Adrenal gland (tissue), 9 donors: ENCODE measurements at regions not wholly inside any gene's neighbourhood (a gene's known extent, or its start where the extent isn't known, plus 50 kb on each side); places are given as distances from the start of the nearest gene placed in this dataset.
"Not testable (repeated sequence)": the region's sequence is repeated elsewhere in the genome, so short reads cannot be mapped to it uniquely, and the experiment has no call there.

Experiments
- DNase-seq, 7 donors: peaks; one replicate each; pipeline ENCODE4 v3.0.0-alpha.2; 2019 to 2020
- H3K27ac ChIP-seq, 5 donors: fragments of 200-600 bp; sonication (generic) in 4 of 5; 1 replicate in 3 of 5; 2 replicates in 2 of 5; pipeline versions ENCODE4 v1.5.1 to v1.8.0; 2016 to 2020; ENCODE audit warnings: mild to moderate bottlenecking in 1 of 5
- H3K27me3 ChIP-seq: fragments of 200-600 bp; 2 replicates; pipeline ENCODE4 v1.8.0; 2021
- H3K36me3 ChIP-seq, 2 donors: fragments of 200-600 bp; replicated peaks in 1 of 2; 1 replicate in 1 of 2; 2 replicates in 1 of 2; pipeline versions ENCODE4 v1.5.1 to v1.8.0; 2018 to 2022
- H3K4me1 ChIP-seq, 2 donors: fragments of 200-600 bp; replicated peaks in 1 of 2; 1 replicate in 1 of 2; 2 replicates in 1 of 2; pipeline versions ENCODE4 v1.5.1 to v1.8.0; 2018 to 2021
- H3K4me3 ChIP-seq, 4 donors: fragments of 200-600 bp; sonication (generic) in 3 of 4; one replicate each; pipeline ENCODE4 v1.5.1; 2016 to 2018
- H3K9me3 ChIP-seq, 3 donors: fragments of 200-600 bp; sonication (generic) in 1 of 3; replicated peaks in 1 of 3; 1 replicate in 2 of 3; 2 replicates in 1 of 3; pipeline versions ENCODE4 v1.5.1 to v1.8.0; 2016 to 2021
- WGBS, 4 donors: extraction: QIAGEN DNeasy Blood & Tissue Kit in 2 of 4; methylation state at CpG; one replicate each; pipeline versions ENCODE4 v1.1.5 to v1.1.7; 2013 to 2017; 5-methylcytosine and 5-hydroxymethylcytosine counted together
- intact Hi-C, 2 donors: fragments of 100-400 bp; cut with DNase I; formaldehyde crosslinking; loops; one replicate each; pipeline versions ENCODE4 v1.14.1 to v1.15.0; 2022 to 2023
- TF ChIP-seq, protein P1 (sequence below), 6 experiments: fragments of 450-650 bp in 4 of 6; fragments of 200-600 bp in 2 of 6; sonication (generic) in 1 of 6; IDR thresholded peaks; 1 replicate in 5 of 6; 2 replicates in 1 of 6; pipeline versions ENCODE4 v1.5.1 to v1.8.0; 2016 to 2021; ENCODE audit warnings: antibody characterized with exemption in 6 of 6, mild to moderate bottlenecking in 2 of 6, moderate library complexity in 1 of 6
- donor health status: healthy with polysubstance abuse.
- donor health status: Bipolar disorder and iron deficiency.
- donor health status: DM: yes; HTN: yes; CAD: no.
- donor health status: DM: no; HTN: no; CAD: no.
- donor health status: DM: no; HTN: no; CAD: no.

DNA sequence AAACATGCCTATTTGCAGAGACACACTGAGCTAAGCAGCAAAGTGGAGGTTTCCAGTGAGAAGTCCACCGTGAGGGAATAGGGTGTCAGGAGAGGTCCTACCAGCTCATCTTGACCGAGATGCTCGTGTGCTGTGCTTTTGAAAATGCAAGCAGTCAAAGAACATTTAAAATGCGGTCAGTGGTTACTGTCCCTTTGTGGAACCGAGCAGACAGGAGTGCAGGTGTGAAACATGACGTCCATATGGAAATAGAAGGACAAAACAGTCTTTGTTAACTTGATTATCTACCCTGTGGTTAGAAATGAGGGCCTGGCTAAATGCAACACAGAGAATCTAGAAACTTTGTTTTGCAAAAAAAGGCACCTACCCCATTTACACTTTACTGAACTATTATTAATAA, 473.3 kb downstream of the SPATA31A6 start:
- H3K4me1 ChIP-seq, H3K27ac ChIP-seq, H3K9me3 ChIP-seq, H3K4me3 ChIP-seq, H3K36me3 ChIP-seq, H3K27me3 ChIP-seq, intact Hi-C loops, DNase-seq: not testable (repeated sequence)
- 54 to 81% (median 71%) methylated on average over 3 to 4 of the region's 6 CpGs for WGBS, 4 donors

DNA sequence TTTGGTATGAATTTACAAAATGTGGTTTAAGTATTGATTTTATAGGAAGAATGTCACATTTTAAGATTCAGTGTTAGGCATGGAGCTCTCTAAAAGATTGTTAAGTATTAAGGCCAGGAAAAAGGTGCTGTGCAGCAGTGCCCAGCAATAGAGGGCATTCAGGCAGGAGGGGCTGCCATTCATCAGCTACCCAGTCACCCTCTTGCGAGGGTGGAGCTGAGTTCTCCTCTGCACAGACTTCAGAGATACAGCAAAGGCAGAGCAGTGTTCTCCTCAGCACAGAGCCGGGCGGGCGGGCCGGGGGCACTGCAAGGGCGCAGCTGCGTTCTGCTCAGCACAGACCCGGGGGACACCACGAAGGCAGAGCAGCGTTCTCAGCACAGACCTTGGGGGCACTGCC, 474.0 kb downstream of the SPATA31A6 start:
- intact Hi-C loops, H3K4me3 ChIP-seq, DNase-seq, H3K4me1 ChIP-seq, H3K27ac ChIP-seq, H3K9me3 ChIP-seq, H3K36me3 ChIP-seq, H3K27me3 ChIP-seq: not testable (repeated sequence)
- no CpG with 5 or more reads among the region's 10 CpGs for WGBS, 4 donors

DNA sequence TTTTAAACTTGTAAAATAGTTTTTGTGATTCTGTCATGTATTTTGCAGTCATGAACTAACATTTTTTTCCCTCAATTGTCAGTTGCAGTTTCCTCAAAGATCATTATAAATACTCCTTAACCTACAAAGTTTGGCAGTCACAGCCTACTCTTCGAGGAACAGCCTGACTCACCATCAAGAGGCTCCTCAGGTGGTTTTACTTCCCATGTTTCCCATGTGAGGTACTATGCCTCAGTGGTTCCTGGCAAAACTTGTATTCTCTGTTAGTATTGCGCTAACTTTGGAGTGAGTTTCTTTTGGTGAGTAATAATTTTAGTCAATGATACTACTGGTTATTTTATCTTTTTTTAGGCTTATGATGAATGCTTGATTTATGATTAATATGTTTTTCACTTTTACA, 513.7 kb downstream of the SPATA31A6 start:
- intact Hi-C loops, H3K4me3 ChIP-seq, H3K9me3 ChIP-seq, H3K4me1 ChIP-seq, H3K27ac ChIP-seq, H3K27me3 ChIP-seq, DNase-seq, H3K36me3 ChIP-seq: not testable (repeated sequence)
- 82% methylated on average over 2 of the region's 2 CpGs; no CpG with 5 or more reads in 3 of the 4 donors for WGBS, 4 donors

DNA sequence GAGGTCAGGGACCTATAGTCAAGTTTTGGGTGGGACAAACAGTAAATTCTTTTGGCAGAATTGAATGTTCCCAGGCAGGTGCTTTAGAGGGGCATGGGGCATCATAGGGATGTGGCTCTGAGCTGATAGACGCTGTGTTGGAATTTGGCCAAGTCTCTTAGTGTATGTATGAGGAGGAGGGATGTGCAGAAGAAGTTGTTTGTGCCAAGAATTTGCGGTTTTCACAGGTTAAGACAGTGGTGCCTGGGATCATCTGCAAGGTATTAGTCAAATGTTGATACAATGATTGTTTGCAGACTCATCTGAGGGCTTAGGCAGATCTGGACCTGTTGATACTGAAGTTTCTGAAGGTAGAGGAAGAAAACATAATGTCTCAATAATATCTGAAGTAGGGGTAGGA, 519.4 kb downstream of the SPATA31A6 start:
- H3K4me1 ChIP-seq, DNase-seq, H3K36me3 ChIP-seq, H3K4me3 ChIP-seq, intact Hi-C loops, H3K9me3 ChIP-seq, H3K27ac ChIP-seq, H3K27me3 ChIP-seq: not testable (repeated sequence)
- 68% methylated on average over 2 of the region's 2 CpGs; no CpG with 5 or more reads in 3 of the 4 donors for WGBS, 4 donors

DNA sequence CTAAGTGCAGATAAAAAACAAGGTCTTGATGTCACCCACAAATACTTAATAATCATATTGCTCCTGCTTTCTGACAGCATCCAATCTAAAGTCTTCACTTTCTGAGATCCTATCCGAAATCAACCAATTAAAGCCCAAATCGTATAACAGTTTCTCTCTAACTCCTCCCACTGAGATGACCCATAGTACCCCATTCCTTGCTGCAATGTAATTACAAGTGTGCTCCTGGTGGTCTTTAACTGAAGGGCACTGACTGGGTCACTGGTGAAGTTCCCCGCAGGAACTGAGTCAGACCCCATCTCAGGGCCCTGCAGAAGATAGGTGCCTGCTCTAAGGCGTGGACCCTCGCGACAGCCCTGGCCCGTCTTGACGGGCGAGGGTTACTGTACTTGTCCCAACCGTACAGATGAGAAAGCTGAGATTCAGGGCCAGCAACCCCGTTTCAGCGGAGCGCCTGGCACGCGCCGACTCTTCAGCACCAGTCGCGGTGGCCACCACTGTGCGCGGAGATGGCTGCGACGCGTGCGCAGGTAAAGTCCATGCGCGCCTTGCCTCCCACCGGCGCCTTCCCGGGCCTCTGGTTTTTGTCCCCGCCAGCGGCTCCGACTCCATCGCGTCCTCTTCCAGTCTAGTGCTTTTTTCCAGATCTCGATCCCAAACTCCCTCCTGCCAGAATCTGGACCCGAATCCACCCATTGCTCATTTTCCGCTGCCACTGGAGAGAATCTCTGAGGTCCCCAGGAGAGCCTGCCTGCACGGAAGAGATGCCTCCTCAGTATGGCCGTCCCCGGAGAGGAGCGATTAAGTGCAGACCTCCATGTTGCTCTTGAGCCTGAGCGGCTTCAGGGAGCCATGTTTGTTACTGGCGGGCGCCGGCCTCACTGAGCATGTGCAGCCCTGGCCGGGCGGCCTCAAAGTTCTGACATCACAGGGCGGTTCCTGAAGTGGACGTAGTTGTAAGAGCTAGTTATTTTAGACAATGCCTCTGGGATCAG, 541.7 kb downstream of the SPATA31A6 start:
- H3K4me1 ChIP-seq, H3K27me3 ChIP-seq, H3K9me3 ChIP-seq, H3K36me3 ChIP-seq, intact Hi-C loops: not testable (repeated sequence)
- H3K4me3 ChIP-seq: peak overlapping the region in 1 of 4 donors; percentile 29
- H3K27ac ChIP-seq: peak overlapping the region in 2 of 5 donors; percentile 63 to 69
- WGBS, 4 donors: 0 to 59% methylated on average over 3 to 10 of the region's 49 CpGs; no CpG with 5 or more reads in 2 of the 4 donors
- DNase-seq: peak; percentile 27 to 81 (median 36)

DNA sequence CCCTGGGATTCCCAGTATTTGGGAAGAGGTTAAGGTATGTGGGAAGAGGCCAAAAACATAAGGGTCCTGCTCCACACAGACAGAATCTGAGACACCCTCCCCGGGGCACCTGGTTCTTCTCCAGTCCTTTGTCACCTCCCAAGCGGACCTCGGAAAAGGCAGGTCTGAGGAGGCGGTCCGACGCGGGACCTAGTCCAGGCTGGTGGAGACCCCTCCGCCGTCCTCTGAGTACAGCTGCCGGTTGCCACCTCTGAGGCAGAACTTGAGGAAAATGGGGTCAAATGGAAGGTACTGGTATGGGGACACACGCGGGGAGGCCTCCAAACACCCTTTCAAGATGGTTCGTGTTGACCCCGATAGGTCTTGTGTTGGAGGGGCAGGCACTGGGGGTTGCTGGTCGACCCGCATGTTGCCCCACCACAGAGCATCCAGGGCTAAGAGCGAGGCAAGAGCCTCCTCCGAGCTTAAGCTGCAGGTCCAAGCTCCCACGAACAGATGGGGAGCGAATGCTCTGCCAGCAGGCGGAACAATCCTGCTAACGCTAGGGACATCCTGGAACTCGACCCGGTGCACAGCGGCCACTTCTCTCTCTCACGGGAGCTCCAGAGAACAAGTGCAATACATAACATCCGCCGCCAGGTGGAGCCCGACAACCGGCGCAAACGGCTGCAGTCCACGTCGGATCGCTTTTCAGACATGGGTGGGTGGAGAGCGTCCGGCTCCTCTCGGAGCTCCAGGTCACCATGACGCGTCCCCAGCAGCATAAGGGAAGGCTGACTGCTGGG, 559.8 kb downstream of the SPATA31A6 start:
- H3K36me3 ChIP-seq, intact Hi-C loops, H3K27me3 ChIP-seq, H3K27ac ChIP-seq, H3K9me3 ChIP-seq, H3K4me1 ChIP-seq, H3K4me3 ChIP-seq: not testable (repeated sequence)
- TF ChIP-seq, protein P1, sequence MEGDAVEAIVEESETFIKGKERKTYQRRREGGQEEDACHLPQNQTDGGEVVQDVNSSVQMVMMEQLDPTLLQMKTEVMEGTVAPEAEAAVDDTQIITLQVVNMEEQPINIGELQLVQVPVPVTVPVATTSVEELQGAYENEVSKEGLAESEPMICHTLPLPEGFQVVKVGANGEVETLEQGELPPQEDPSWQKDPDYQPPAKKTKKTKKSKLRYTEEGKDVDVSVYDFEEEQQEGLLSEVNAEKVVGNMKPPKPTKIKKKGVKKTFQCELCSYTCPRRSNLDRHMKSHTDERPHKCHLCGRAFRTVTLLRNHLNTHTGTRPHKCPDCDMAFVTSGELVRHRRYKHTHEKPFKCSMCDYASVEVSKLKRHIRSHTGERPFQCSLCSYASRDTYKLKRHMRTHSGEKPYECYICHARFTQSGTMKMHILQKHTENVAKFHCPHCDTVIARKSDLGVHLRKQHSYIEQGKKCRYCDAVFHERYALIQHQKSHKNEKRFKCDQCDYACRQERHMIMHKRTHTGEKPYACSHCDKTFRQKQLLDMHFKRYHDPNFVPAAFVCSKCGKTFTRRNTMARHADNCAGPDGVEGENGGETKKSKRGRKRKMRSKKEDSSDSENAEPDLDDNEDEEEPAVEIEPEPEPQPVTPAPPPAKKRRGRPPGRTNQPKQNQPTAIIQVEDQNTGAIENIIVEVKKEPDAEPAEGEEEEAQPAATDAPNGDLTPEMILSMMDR (IDR thresholded peaks at IDR 0.05): peak; percentile 52 to 77 (median 71)
- WGBS, 4 donors: 34 to 54% (median 37%) methylated on average over 7 to 40 of the region's 40 CpGs
- peak; percentile 71 to 92 (median 82) for DNase-seq

DNA sequence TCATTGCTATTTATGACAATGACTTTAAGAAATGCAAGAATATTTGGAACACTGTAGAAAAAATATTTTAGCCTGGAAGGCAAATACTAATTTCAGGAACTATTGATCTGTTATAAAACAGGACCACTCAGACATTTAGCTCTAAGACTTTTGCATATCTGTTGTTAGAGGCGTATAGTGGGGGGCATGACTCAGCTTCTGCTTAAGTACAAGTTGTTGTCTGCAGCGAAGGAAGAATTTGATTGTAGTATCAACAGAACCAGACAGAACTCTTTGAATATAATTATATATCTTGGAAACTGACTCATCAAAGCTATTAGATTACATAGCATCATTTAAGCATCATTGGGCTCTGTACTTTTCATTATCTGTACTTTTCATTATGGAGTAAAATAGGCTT, 573.8 kb downstream of the SPATA31A6 start:
- 74 to 78% (median 76%) methylated on average over 2 of the region's 2 CpGs for WGBS, 4 donors
- DNase-seq, H3K4me1 ChIP-seq, intact Hi-C loops, H3K36me3 ChIP-seq, H3K4me3 ChIP-seq, H3K27me3 ChIP-seq, H3K9me3 ChIP-seq, H3K27ac ChIP-seq: not testable (repeated sequence)

DNA sequence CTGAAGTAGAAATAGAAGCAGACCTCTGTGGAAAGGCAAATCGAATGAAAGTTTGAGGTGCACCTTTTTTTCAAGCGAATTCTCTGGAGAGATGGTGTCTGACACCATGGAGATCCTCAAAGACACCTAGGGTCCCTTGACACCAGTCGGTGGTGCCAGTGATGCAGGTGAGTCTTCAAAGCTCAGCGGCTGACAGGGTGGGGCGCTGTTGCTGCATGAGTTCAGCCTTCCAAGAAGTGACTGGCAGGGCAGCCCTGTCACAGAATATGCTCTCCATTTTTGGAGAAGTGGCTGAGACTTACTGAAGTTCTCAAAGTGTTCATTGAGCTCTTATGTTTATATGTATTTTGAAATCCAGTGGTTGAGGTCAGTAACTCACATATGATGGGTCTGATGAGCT, 575.9 kb downstream of the SPATA31A6 start:
- H3K4me3 ChIP-seq, DNase-seq, H3K27ac ChIP-seq, H3K36me3 ChIP-seq, H3K4me1 ChIP-seq, H3K27me3 ChIP-seq, H3K9me3 ChIP-seq, intact Hi-C loops: not testable (repeated sequence)
- 12 to 42% (median 33%) methylated on average over 4 to 5 of the region's 5 CpGs for WGBS, 4 donors

DNA sequence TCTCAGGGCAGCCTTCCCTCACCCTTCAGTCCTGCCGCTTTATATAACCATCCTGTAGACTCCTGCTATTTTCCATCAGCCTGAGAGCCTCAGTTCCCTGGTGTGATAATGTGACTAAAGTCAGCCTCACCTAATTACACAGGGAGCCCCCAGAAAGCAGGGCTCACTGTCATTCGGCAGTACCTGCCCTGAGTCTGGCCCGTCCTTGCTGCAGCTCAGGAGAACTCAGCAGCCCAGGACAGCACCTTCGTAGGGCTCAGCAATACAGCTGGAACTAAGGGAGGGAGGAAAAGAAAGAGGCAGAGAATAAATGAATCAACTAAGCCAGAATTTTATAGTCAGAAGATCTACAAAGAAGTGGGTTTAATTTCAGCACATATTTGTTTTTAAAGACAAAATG, 598.7 kb downstream of the SPATA31A6 start:
- intact Hi-C loops, H3K27me3 ChIP-seq, H3K9me3 ChIP-seq, H3K4me1 ChIP-seq, H3K27ac ChIP-seq, H3K36me3 ChIP-seq, H3K4me3 ChIP-seq, DNase-seq: not testable (repeated sequence)
- WGBS, 4 donors: 52 to 66% (median 56%) methylated on average over 3 to 4 of the region's 4 CpGs

DNA sequence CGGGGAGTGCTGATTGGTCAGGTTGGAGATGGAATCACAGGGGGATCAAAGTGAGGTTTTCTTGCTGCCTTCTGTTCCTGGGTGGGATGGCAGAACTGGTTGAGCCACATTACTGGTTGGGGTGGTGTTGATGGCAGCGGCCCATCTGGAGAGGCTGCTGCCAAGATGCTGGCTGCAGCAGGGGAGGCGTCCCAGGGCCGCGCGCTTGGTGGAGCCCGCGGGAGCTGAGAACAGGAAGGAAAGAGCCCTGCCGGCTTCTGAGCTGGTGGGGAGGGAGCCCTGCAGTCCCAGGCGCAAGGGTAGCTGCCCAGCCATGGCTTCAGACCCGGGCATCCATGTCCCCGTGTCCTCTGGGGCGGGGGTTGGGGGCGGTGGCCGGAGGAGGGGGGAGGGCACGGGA, 609.3 kb downstream of the SPATA31A6 start:
- H3K27me3 ChIP-seq, H3K4me3 ChIP-seq, H3K9me3 ChIP-seq, H3K36me3 ChIP-seq, DNase-seq, intact Hi-C loops, H3K27ac ChIP-seq, H3K4me1 ChIP-seq: not testable (repeated sequence)
- WGBS, 4 donors: 54 to 73% (median 60%) methylated on average over 14 to 16 of the region's 16 CpGs
